ENCODE measurements at regions not wholly inside any gene's neighbourhood (a gene's known extent, or its start where the extent isn't known, plus 50 kb on each side); places are given as distances from the start of the nearest gene placed in this dataset.

GRCh38 chr3:31373681-31374080 lies 159.0 kb upstream of the STT3B start:
- Histone ChIP-seq H2AFZ (no peak overlapping the region), H3K9me2 (ENCODE audit: insufficient read depth) (no peaks in the 10 kb centered on the region; the same call in 1 of the 2 replicates), H3K27me3 (ENCODE audit: insufficient read depth) (no peaks in the 10 kb centered on the region), H3K27ac (ENCODE audit: low read depth) (no peak overlapping the region), H3F3A (replicated peaks; ENCODE audit: low read depth) (no peaks in the 10 kb centered on the region), H3K4me1 (ENCODE audit: insufficient read depth) (no peaks in the 10 kb centered on the region), H3K4me2 (no peak overlapping the region), H4K20me1 (replicated peaks; ENCODE audit: insufficient read depth) (no peaks in the 10 kb centered on the region), H3K79me2 (replicated peaks; ENCODE audit: insufficient read depth) (no peaks in the 10 kb centered on the region), H3K36me3 (ENCODE audit: insufficient read depth) (no peaks in the 10 kb centered on the region), H3K4me3 (no peak overlapping the region)
- Mint-ChIP-seq H3K27ac (no peak overlapping the region), H3K4me3 (no peak overlapping the region), H3K9me3 (no peaks in the 10 kb centered on the region; the same call in 2 of the 3 replicates), H3K27me3 (ENCODE audit: insufficient read depth, low read depth, poor library complexity) (no peaks in the 10 kb centered on the region), H3K36me3 (ENCODE audit: low read depth) (no peaks in the 10 kb centered on the region), H3K4me1 (no peaks in the 10 kb centered on the region)
- ATAC-seq (no peak), DNase-seq (ENCODE audit: low spot score) (no peak)
- TF ChIP-seq CREB1 (CRISPR knock-in tag; IDR thresholded peaks at IDR 0.05; ENCODE audit: low read depth) (no peak), REST (IDR thresholded peaks at IDR 0.05; ENCODE audit: unreplicated experiment) (no peak)

- Histone ChIP-seq H4K20me1 (replicated peaks; ENCODE audit: insufficient read depth) (no peaks in the 10 kb centered on the region), H3F3A (replicated peaks; ENCODE audit: low read depth) (no peaks in the 10 kb centered on the region), H3K4me3 (no peak overlapping the region), H3K9me2 (ENCODE audit: insufficient read depth) (no peaks in the 10 kb centered on the region), H3K27ac (ENCODE audit: low read depth) (no peak overlapping the region), H2AFZ (no peak overlapping the region), H3K79me2 (replicated peaks; ENCODE audit: insufficient read depth) (no peaks in the 10 kb centered on the region), H3K27me3 (ENCODE audit: insufficient read depth) (no peaks in the 10 kb centered on the region), H3K4me1 (ENCODE audit: insufficient read depth) (no peaks in the 10 kb centered on the region), H3K4me2 (no peak overlapping the region), H3K36me3 (ENCODE audit: insufficient read depth) (no peaks in the 10 kb centered on the region)
- Mint-ChIP-seq H3K4me3 (no peak overlapping the region), H3K36me3 (ENCODE audit: low read depth) (no peaks in the 10 kb centered on the region), H3K27me3 (ENCODE audit: insufficient read depth, low read depth, poor library complexity) (no peaks in the 10 kb centered on the region), H3K27ac (no peak overlapping the region), H3K9me3 (no peaks in the 10 kb centered on the region; the same call in 2 of the 3 replicates), H3K4me1 (no peaks in the 10 kb centered on the region)
- DNase-seq (ENCODE audit: low spot score) (no peak), ATAC-seq (no peak)
- TF ChIP-seq ZNF331 (CRISPR knock-in tag; IDR thresholded peaks at IDR 0.05; ENCODE audit: low read depth) (no peak), STAT1 (IDR thresholded peaks at IDR 0.05; ENCODE audit: unreplicated experiment) (no peak), JUNB (IDR thresholded peaks at IDR 0.05; ENCODE audit: unreplicated experiment) (no peak), EZH2phosphoT487 (IDR thresholded peaks at IDR 0.05; ENCODE audit: unreplicated experiment) (no peak), ETS1 (IDR thresholded peaks at IDR 0.05) (no peak), CTCF (conservative IDR thresholded peaks at IDR 0.05; ENCODE audit: low read depth in 2 of 2) (no peak), POLR2AphosphoS5 (IDR thresholded peaks at IDR 0.05; ENCODE audit: low read depth) (no peak), CREB1 (CRISPR knock-in tag; IDR thresholded peaks at IDR 0.05; ENCODE audit: low read depth) (no peak), ZNF114 (CRISPR knock-in tag; IDR thresholded peaks at IDR 0.05) (no peak)
Observed at GRCh38 chr3:31377045-31377642, 155.6 kb upstream of the STT3B start.
